Panc1 (cell line): ENCODE measurements at regions not wholly inside any gene's neighbourhood (a gene's known extent, or its start where the extent isn't known, plus 50 kb on each side); places are given as distances from the start of the nearest gene placed in this dataset.

ENCODE experiments used
- ATAC-seq: fragments of 200-7000 bp; cut with Tn5 transposase; 2 replicates; pipeline ENCODE4 v1.9.1; 2020; ENCODE audit warnings: mild to moderate bottlenecking, moderate library complexity
- BruUV-seq: library from RNA; stranded (reverse); fragments of 400-500 nt; replicated peaks from 2 replicates; lab custom pipeline; 2021; lab: Mats Ljungman, UMichigan
- CTCF ChIA-PET: fragments of 300-600 bp; sonication (Branson Sonifier 250); formaldehyde crosslinking; loops from one replicate; lab custom pipeline; 2022; ENCODE audit warnings: antibody characterized with exemption; lab: Charles Lee
- POLR2A ChIA-PET: fragments of 300-600 bp; sonication (Branson Sonifier 250); formaldehyde crosslinking; loops from one replicate; lab custom pipeline; 2022; ENCODE audit warnings: antibody characterized with exemption; lab: Charles Lee
- DNase-seq: peaks from one replicate; pipeline ENCODE4 v3.0.0-alpha.2; 2010; ENCODE audit warnings: low read depth, low spot score
- H3K27ac ChIP-seq: 2 replicates; pipeline ENCODE4 v1.5.1; 2011; ENCODE audit warnings: mild to moderate bottlenecking, low read length, inconsistent platforms
- H3K27me3 ChIP-seq: fragments of 200-500 bp; sonication (Bioruptor generic); 2 replicates; pipeline ENCODE4 v1.6.0; 2014; ENCODE audit warnings: low read length, inconsistent platforms; ENCODE audit not compliant: control insufficient read depth, insufficient read depth
- H3K36me3 ChIP-seq: fragments of 200-500 bp; sonication (Bioruptor generic); 2 replicates; pipeline ENCODE4 v1.5.1; 2014; ENCODE audit warnings: inconsistent platforms, mild to moderate bottlenecking, low read length, moderate library complexity; ENCODE audit not compliant: control insufficient read depth, insufficient read depth
- H3K4me1 ChIP-seq: 2 replicates; pipeline ENCODE4 v1.5.1; 2011; ENCODE audit warnings: inconsistent platforms, mild to moderate bottlenecking, low read length, moderate library complexity; ENCODE audit not compliant: control insufficient read depth, insufficient read depth
- H3K4me3 ChIP-seq, 2 experiments: 2 replicates each; pipeline ENCODE4 v1.5.1; 2011 to 2012; ENCODE audit warnings: low read depth in 2 of 2, low read length in 2 of 2, mild to moderate bottlenecking in 2 of 2, inconsistent platforms in 1 of 2, moderate library complexity in 1 of 2
- H3K9me3 ChIP-seq: fragments of 200-500 bp; sonication (Bioruptor generic); 2 replicates; pipeline ENCODE4 v1.5.1; 2014; ENCODE audit warnings: low read depth, mild to moderate bottlenecking, inconsistent platforms, low read length, moderate library complexity; ENCODE audit not compliant: control insufficient read depth, insufficient read depth
- POLR2AphosphoS5 ChIP-seq: IDR thresholded peaks from 2 replicates; pipeline ENCODE4 v1.6.1; 2012; ENCODE audit warnings: mild to moderate bottlenecking, low read depth, low read length, moderate library complexity
- REST ChIP-seq, 2 experiments: IDR thresholded peaks; 2 replicates each; pipeline ENCODE4 v1.6.1; 2011 to 2012; ENCODE audit warnings: low read depth in 2 of 2, control low read depth in 1 of 2, low read length in 1 of 2, mild to moderate bottlenecking in 1 of 2, moderate library complexity in 1 of 2; ENCODE audit not compliant: insufficient read depth in 1 of 2
- SIN3A ChIP-seq: IDR thresholded peaks from 2 replicates; pipeline ENCODE4 v1.6.1; 2012; ENCODE audit warnings: low read depth, mild to moderate bottlenecking, low read length, moderate library complexity, borderline replicate concordance; ENCODE audit not compliant: insufficient read depth
- TCF7L2 ChIP-seq: IDR thresholded peaks from 2 replicates; pipeline ENCODE4 v1.6.1; 2011; ENCODE audit warnings: mild to moderate bottlenecking, low read depth, low read length, inconsistent platforms
- in situ Hi-C: cut with HindIII; loops from 2 replicates; pipeline ENCODE4 v1.10.0; 2016; ENCODE audit warnings: low sequenced_read_pairs, low pct_unique_long_range_greater_than_20kb
- intact Hi-C: fragments of 100-400 bp; cut with micrococcal nuclease; formaldehyde crosslinking; loops from one replicate; pipeline ENCODE4 v1.10.0; 2022; ENCODE audit not compliant: unreplicated experiment
- TF ChIP-seq, protein P1 (sequence below): fragments of 450-650 bp; IDR thresholded peaks from 2 replicates; pipeline ENCODE4 v1.5.1; 2017; ENCODE audit warnings: mild to moderate bottlenecking

GRCh38 chr14:98082833-98083232, 1189.2 kb downstream of the BCL11B start:
- DNase-seq (no peak), ATAC-seq (no peak)
- Histone ChIP-seq H3K4me1 (no peaks in the 10 kb centered on the region), H3K4me3 (no peak overlapping the region), H3K9me3 (no peaks in the 10 kb centered on the region), H3K36me3 (no peaks in the 10 kb centered on the region), H3K27me3 (no peaks in the 10 kb centered on the region), H3K27ac (no peak overlapping the region)
- ChIA-PET CTCF (no interaction called here), POLR2A (no interaction called here)
- intact Hi-C loops: no loop called here
- in situ Hi-C loops: no loop called here
- BruUV-seq: no TSS peak
- TF ChIP-seq, protein P1, sequence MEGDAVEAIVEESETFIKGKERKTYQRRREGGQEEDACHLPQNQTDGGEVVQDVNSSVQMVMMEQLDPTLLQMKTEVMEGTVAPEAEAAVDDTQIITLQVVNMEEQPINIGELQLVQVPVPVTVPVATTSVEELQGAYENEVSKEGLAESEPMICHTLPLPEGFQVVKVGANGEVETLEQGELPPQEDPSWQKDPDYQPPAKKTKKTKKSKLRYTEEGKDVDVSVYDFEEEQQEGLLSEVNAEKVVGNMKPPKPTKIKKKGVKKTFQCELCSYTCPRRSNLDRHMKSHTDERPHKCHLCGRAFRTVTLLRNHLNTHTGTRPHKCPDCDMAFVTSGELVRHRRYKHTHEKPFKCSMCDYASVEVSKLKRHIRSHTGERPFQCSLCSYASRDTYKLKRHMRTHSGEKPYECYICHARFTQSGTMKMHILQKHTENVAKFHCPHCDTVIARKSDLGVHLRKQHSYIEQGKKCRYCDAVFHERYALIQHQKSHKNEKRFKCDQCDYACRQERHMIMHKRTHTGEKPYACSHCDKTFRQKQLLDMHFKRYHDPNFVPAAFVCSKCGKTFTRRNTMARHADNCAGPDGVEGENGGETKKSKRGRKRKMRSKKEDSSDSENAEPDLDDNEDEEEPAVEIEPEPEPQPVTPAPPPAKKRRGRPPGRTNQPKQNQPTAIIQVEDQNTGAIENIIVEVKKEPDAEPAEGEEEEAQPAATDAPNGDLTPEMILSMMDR: no peak
- TF ChIP-seq REST (IDR thresholded peaks at IDR 0.05; ENCODE audit: insufficient read depth in 1 of 2, low read depth in 2 of 2, low read length in 1 of 2): no peak
- TF ChIP-seq SIN3A: no peak
- TF ChIP-seq TCF7L2: no peak
- no peak for TF ChIP-seq POLR2AphosphoS5

- in situ Hi-C loops (no loop called here), intact Hi-C loops (no loop called here)
- H3K4me1 ChIP-seq: no peaks in the 10 kb centered on the region
- ChIA-PET POLR2A (interaction anchor here (0.6 kb wide), 1 partner anchor 156 kb away, joined by 3 read pairs; no protein-coding TSS in a partner anchor), CTCF (no interaction called here)
- no TSS peak for BruUV-seq
- TF ChIP-seq, protein P1: no peak
- TF ChIP-seq REST (IDR thresholded peaks at IDR 0.05; ENCODE audit: insufficient read depth in 1 of 2, low read depth in 2 of 2, low read length in 1 of 2) (no peak), TCF7L2 (no peak), SIN3A (no peak), POLR2AphosphoS5 (no peak)
- H3K27me3 ChIP-seq: no peaks in the 10 kb centered on the region
- H3K27ac ChIP-seq: no peak overlapping the region
- no peak overlapping the region for H3K4me3 ChIP-seq
- ATAC-seq (no peak), DNase-seq (no peak)
- no peaks in the 10 kb centered on the region for H3K9me3 ChIP-seq
- no peaks in the 10 kb centered on the region for H3K36me3 ChIP-seq
Measured at GRCh38 chr14:98085751-98086150, 1186.2 kb downstream of the BCL11B start.
